Upper lobe of right lung (tissue), 1 donor: ENCODE measurements at regions not wholly inside any gene's neighbourhood (a gene's known extent, or its start where the extent isn't known, plus 50 kb on each side); places are given as distances from the start of the nearest gene placed in this dataset.

Experiments used
- ATAC-seq: fragments of 200-7000 bp; cut with Tn5 transposase; one replicate; pipeline ENCODE4 v1.9.1; 2020; ENCODE audit warnings: mild to moderate bottlenecking, moderate library complexity
- DNase-seq: peaks from one replicate; pipeline ENCODE4 v3.0.0-alpha.2; 2020
- H3K27ac ChIP-seq: fragments of 200-600 bp; one replicate; pipeline ENCODE4 v1.8.0; 2022
- H3K27me3 ChIP-seq: fragments of 200-600 bp; one replicate; pipeline ENCODE4 v1.8.0; 2022; ENCODE audit warnings: mild to moderate bottlenecking
- H3K36me3 ChIP-seq: fragments of 200-600 bp; one replicate; pipeline ENCODE4 v1.8.0; 2022
- H3K4me1 ChIP-seq: fragments of 200-600 bp; one replicate; pipeline ENCODE4 v1.8.0; 2022
- H3K4me3 ChIP-seq: fragments of 200-600 bp; one replicate; pipeline ENCODE4 v1.8.0; 2022; ENCODE audit warnings: mild to moderate bottlenecking
- H3K9me3 ChIP-seq: fragments of 200-600 bp; one replicate; pipeline ENCODE4 v1.8.0; 2022
- intact Hi-C: fragments of 100-400 bp; cut with DNase I; formaldehyde crosslinking; loops from one replicate; pipeline ENCODE4 v1.11.0; 2022
- TF ChIP-seq, protein P1 (sequence below): fragments of 200-600 bp; IDR thresholded peaks from one replicate; pipeline ENCODE4 v1.8.0; 2022; ENCODE audit warnings: antibody characterized with exemption
- donor health status: DM: no; HTN: yes; CAD: no; lungs with severe emphysema.

DNA sequence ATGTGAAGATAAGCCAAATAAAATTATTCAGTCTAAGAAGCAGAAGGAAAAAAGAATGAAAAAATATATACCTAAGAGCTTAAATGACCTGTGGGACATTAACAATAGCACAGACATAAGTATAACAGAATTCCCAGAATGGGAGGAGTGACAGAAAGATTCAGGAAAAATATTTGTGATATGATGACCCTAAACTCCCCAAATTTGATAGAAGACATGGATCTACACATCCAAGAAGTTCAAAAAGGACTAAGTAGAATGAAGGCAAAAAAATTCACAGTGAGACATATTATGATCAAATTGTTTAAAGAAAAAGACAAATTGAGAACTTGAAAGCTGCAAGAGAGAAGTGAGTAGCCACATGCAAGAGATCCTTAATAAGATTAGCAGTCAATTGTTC, 211.4 kb upstream of the OR4E1 start:
- Histone ChIP-seq H3K9me3 (no peaks in the 10 kb centered on the region), H3K27me3 (no peaks in the 10 kb centered on the region), H3K4me1 (no peaks in the 10 kb centered on the region), H3K36me3 (no peaks in the 10 kb centered on the region), H3K4me3 (no peak overlapping the region), H3K27ac (no peak overlapping the region)
- DNase-seq (no peak), ATAC-seq (no peak)
- TF ChIP-seq, protein P1, sequence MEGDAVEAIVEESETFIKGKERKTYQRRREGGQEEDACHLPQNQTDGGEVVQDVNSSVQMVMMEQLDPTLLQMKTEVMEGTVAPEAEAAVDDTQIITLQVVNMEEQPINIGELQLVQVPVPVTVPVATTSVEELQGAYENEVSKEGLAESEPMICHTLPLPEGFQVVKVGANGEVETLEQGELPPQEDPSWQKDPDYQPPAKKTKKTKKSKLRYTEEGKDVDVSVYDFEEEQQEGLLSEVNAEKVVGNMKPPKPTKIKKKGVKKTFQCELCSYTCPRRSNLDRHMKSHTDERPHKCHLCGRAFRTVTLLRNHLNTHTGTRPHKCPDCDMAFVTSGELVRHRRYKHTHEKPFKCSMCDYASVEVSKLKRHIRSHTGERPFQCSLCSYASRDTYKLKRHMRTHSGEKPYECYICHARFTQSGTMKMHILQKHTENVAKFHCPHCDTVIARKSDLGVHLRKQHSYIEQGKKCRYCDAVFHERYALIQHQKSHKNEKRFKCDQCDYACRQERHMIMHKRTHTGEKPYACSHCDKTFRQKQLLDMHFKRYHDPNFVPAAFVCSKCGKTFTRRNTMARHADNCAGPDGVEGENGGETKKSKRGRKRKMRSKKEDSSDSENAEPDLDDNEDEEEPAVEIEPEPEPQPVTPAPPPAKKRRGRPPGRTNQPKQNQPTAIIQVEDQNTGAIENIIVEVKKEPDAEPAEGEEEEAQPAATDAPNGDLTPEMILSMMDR = no peak
- intact Hi-C loops = no loop called here

- DNase-seq (no peak), ATAC-seq (no peak)
- TF ChIP-seq, protein P1 = no peak
- H3K4me3 ChIP-seq = no peak overlapping the region
- no peaks in the 10 kb centered on the region for H3K9me3 ChIP-seq
- H3K4me1 ChIP-seq = no peaks in the 10 kb centered on the region
- H3K27ac ChIP-seq = no peak overlapping the region
- intact Hi-C loops = no loop called here
- no peaks in the 10 kb centered on the region for H3K36me3 ChIP-seq
- H3K27me3 ChIP-seq = no peaks in the 10 kb centered on the region
These were observed 208.6 kb upstream of the OR4E1 start for GRCh38 chr14:21882226-21882625.

DNA sequence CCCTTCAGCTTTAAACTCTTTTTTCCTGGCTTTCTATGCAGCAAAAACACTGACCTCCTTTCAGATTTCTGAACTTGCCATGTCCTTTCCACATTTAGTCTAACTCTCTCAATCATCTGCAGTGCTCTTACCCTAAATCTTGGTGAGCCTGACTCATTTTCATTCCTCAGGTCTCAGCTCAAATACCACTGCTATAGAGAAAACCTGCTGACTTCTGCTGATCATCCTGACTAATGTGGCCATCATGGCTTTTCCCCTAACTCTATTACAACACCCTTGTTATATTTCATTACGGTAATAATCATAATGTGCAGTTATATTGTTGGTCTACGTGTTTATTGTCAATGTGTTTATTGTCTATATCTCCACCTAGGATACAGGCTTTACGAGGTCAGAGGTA, 207.3 kb upstream of the OR4E1 start:
- Histone ChIP-seq H3K36me3 (no peaks in the 10 kb centered on the region), H3K4me3 (no peak overlapping the region), H3K9me3 (no peaks in the 10 kb centered on the region), H3K4me1 (no peaks in the 10 kb centered on the region), H3K27ac (no peak overlapping the region), H3K27me3 (no peaks in the 10 kb centered on the region)
- TF ChIP-seq, protein P1 = no peak
- DNase-seq (no peak), ATAC-seq (no peak)
- intact Hi-C loops = no loop called here

DNA sequence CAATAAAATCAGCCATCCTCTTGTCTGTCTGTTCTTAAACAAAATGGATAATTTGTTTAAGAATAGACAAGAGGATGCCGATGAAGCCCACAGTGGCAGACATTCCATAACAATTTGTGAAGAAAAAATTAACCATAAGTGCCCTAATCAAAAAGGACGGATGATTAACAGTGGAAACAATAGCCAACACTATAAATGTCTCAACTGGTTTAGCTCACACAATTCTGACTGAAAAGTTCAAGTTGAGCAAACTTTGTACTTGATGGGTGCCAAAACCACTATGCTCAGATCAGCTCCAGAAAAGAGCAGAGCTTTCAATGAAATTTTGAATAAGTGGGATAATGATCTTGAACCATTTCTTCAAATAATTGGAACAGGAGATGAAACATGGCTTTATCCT, 202.2 kb upstream of the OR4E1 start:
- ATAC-seq = no peak
- no peaks in the 10 kb centered on the region for H3K36me3 ChIP-seq
- H3K4me3 ChIP-seq = no peak overlapping the region
- H3K9me3 ChIP-seq = no peaks in the 10 kb centered on the region
- intact Hi-C loops = no loop called here
- H3K27ac ChIP-seq = no peak overlapping the region
- no peaks in the 10 kb centered on the region for H3K27me3 ChIP-seq
- DNase-seq = no peak
- TF ChIP-seq, protein P1 = no peak
- H3K4me1 ChIP-seq = peaks cover 5% of the 10 kb centered on the region

GRCh38 chr14:21874946-21875345, 201.3 kb upstream of the OR4E1 start:
- peak overlapping the region; percentile 52 for H3K27ac ChIP-seq
- intact Hi-C loops = no loop called here
- H3K4me3 ChIP-seq = no peak overlapping the region
- H3K4me1 ChIP-seq = peaks cover 5% of the 10 kb centered on the region
- no peaks in the 10 kb centered on the region for H3K36me3 ChIP-seq
- H3K27me3 ChIP-seq = no peaks in the 10 kb centered on the region
- TF ChIP-seq, protein P1 = no peak
- H3K9me3 ChIP-seq = no peaks in the 10 kb centered on the region
- DNase-seq (no peak), ATAC-seq (no peak)

DNA sequence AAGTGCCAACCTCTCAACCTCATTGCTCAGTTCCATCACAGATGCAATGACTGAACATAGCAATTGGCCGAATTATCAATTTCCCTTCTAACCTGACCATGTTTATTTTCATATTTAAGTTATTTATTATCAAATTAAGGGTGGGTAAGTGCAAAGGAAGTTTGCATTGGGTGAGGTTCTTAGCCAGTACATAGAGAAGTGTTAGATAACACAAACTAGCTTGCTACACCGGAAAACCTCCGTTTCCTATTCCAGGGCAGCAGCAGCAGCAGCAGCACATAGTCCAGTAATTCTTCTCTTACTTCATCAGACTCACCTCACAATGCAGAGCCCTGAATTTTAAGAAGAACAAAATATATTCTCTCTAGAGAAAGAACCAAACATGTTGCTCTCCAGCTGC, 200.5 kb upstream of the OR4E1 start:
- Histone ChIP-seq H3K9me3 (no peaks in the 10 kb centered on the region), H3K4me3 (no peak overlapping the region), H3K36me3 (no peaks in the 10 kb centered on the region), H3K4me1 (peaks cover 5% of the 10 kb centered on the region), H3K27ac (peak overlapping the region; percentile 52), H3K27me3 (no peaks in the 10 kb centered on the region)
- no peak for DNase-seq
- ATAC-seq = no peak
- intact Hi-C loops = no loop called here
- TF ChIP-seq, protein P1 = no peak
